Fibroblast of the aortic adventitia (primary cell): ENCODE measurements at regions not wholly inside any gene's neighbourhood (a gene's known extent, or its start where the extent isn't known, plus 50 kb on each side); places are given as distances from the start of the nearest gene placed in this dataset.

Experiments used
- DNase-seq: peaks from one replicate; pipeline ENCODE4 v3.0.0-alpha.2; 2010; ENCODE audit warnings: low read depth
- H3K4me3 ChIP-seq: 2 replicates; pipeline ENCODE4 v1.5.1; 2011; ENCODE audit warnings: low read depth, mild to moderate bottlenecking, control low read depth, low read length, moderate library complexity
- TF ChIP-seq, protein P1 (sequence below): IDR thresholded peaks from 2 replicates; pipeline ENCODE4 v1.5.1; 2011; ENCODE audit warnings: mild to moderate bottlenecking, low read length, control low read depth, inconsistent platforms; ENCODE audit not compliant: insufficient read depth

DNA sequence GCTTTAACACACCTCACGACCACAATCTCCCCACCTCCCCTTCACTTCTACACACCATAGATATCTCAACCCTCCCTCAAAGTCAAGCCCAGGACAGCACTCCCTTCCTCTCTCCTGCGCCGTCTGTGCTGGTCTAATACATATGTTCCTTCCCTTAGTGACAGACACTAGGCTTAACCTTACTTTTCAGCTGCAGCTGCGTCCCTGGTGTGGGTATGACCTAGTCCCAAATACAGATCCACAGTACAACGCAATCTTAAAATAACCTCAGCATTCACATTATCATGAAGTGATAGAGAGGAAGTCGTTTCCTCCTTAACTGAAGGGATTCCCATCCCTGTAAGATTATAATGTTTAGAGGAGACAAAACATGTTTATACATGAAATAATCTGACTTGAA is 192.7 kb upstream of the TANK start:
- TF ChIP-seq, protein P1, sequence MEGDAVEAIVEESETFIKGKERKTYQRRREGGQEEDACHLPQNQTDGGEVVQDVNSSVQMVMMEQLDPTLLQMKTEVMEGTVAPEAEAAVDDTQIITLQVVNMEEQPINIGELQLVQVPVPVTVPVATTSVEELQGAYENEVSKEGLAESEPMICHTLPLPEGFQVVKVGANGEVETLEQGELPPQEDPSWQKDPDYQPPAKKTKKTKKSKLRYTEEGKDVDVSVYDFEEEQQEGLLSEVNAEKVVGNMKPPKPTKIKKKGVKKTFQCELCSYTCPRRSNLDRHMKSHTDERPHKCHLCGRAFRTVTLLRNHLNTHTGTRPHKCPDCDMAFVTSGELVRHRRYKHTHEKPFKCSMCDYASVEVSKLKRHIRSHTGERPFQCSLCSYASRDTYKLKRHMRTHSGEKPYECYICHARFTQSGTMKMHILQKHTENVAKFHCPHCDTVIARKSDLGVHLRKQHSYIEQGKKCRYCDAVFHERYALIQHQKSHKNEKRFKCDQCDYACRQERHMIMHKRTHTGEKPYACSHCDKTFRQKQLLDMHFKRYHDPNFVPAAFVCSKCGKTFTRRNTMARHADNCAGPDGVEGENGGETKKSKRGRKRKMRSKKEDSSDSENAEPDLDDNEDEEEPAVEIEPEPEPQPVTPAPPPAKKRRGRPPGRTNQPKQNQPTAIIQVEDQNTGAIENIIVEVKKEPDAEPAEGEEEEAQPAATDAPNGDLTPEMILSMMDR: no peak
- no peak for DNase-seq
- H3K4me3 ChIP-seq: no peak overlapping the region

DNA sequence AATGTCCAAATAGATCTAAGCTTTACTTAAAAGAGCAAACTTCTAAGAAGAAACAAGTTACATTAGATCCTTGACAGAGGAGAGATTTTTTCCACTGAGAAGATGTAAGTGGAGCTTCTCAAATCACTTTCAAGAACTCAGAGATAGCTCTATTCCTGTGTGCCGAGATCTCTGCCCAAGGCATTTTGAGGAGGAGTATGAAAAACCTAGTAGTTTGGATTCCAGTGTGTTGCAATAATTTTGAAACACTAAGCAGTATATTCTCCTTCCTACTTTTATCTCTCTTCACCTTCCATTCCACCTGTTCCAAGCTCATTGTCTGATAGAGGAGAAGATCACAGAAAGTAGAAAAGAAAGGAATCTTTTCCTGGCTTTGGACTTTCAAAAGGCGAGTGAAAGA is 192.0 kb upstream of the TANK start:
- H3K4me3 ChIP-seq: no peak overlapping the region
- peak; percentile 39 for DNase-seq
- TF ChIP-seq, protein P1: no peak

DNA sequence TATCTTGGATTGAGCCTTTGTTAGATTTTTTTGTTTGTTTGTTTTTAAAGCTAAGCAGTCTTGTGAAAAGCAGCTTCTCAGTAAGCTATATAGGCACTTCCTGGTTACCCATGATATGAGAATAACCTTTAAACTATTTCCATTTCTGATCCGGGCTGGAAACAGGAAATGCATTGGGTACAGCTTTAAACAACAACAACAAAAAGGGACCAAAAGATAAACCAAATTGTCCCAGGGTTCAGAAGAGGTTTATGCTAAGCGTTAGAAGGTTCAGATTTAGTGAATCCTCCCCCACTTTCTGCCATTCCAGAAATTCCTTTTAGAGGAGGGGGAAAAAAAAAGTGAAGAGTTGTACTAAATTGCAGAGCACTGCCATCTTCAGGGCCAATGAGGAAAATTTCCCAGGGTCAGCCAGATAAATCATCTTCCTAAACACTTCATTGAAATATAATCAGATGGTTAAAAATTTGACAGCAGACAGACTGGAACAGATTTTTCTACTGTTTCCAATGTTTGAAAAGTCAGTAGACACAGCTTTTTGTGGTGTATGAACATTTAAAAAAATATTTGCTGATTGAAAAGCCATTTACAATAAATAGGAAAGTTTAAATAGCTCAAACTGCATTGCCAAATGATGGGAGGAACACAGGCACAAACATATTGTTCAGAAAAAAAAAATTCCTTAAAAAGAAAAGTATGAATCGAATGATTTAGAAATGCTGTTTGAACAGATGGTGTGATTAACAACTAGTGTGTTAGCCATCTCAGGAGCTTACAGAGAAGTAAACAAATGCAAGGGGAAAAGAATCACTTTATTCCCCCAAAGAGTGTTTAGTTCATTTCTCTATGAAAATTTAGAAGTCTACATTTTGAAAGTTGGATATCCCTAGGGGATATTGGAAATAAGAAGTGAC is 189.9 kb upstream of the TANK start:
- TF ChIP-seq, protein P1: peak; percentile 76
- DNase-seq: peak; percentile 95
- H3K4me3 ChIP-seq: peak overlapping the region; percentile 7

DNA sequence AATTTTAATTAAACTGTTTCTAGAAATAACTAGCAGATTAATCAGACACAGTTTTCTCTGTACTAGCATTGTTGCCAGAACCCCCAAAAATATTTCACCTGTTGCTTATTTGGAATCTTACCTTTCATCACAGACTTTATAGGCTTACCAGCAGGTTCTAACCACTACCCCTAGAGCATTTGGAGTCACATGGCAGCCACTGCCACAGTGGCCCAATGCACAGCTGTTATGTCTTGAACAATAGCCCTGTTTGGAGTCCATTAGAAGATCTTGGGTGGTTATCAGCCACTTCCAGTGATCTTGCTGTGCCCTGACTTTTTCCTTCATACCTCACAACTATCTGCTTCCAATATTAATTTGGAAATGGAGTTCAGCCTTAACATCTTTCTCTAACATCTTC is 186.2 kb upstream of the TANK start:
- TF ChIP-seq, protein P1: no peak
- DNase-seq: no peak
- H3K4me3 ChIP-seq: no peak overlapping the region

DNA sequence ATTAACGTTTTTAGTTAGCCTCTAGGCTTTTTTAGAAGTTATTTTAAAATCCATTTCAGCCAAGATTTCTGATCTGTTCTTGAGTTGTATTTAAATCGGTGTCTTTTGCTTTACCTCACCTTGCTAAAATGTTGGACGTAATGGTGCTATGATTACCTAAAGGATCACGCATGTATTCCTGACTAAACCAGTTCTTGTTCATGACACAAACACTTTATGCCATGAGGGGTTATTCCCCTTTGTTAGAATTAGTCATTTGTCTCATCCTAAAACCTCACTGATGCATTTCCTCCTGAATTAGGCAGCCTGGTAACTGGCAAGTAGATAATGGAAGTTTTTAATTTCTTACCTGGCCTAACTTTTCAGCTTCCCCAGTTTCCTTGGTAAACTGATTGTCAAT is 185.4 kb upstream of the TANK start:
- DNase-seq: no peak
- TF ChIP-seq, protein P1: no peak
- no peak overlapping the region for H3K4me3 ChIP-seq

DNA sequence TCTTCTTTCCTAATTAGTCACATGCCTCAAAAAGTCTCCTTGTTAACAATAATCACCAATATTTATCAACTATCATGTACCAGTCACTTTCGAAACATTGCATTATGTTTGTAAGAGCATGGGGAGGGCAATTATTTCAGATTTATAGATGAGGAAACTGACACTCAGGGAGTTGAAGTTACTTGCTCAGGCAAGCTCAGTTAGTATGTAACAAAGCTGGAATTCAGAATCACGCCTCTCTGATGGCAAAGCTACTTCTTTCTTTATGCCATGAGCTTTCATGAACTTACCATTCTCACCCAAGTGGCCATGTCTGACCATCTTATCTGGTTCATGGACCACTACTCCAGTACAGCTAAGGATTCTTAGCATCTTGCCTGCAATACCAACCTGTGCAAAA is 183.4 kb upstream of the TANK start:
- H3K4me3 ChIP-seq: no peak overlapping the region
- TF ChIP-seq, protein P1: no peak
- DNase-seq: no peak

DNA sequence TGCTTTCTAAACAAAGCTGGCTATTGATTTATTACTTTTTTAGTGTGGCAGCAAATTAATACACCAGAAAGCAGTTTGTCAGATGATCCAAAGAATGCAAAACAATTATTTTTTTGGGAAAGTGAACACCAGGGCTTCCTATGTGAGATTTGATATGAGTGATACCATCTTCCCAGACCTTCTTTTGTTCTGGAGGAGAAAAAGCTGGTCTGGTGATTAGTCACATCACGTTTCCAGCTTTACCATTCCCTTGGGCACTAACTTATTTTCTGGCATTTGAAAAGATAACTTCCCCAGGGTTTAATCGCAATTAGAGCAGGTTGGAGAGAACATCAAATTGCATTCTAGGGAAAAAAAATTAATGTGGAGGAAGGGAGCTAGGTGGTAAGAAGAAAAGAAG is 182.9 kb upstream of the TANK start:
- TF ChIP-seq, protein P1: no peak
- no peak for DNase-seq

More for the DNA sequence above, 182.9 kb upstream of the TANK start:
- H3K4me3 ChIP-seq: no peak overlapping the region
